H1 (cell line): ENCODE measurements at regions not wholly inside any gene's neighbourhood (a gene's known extent, or its start where the extent isn't known, plus 50 kb on each side); places are given as distances from the start of the nearest gene placed in this dataset.

ENCODE experiments used
- CTCF ChIA-PET: fragments of 300-600 bp; sonication (Branson Sonifier 250); formaldehyde crosslinking; loops from one replicate; lab custom pipeline; 2021; ENCODE audit not compliant: partially characterized antibody; lab: Charles Lee
- POLR2A ChIA-PET: fragments of 300-600 bp; sonication (Branson Sonifier 250); formaldehyde crosslinking; loops from one replicate; lab custom pipeline; 2021; ENCODE audit warnings: inconsistent platforms; ENCODE audit not compliant: partially characterized antibody; lab: Charles Lee
- DNase-seq, 2 experiments: peaks; one replicate each; pipeline versions ENCODE4 v3.0.0 to v3.0.0-alpha.2; 2010 to 2022; ENCODE audit warnings: low spot score in 2 of 2, low read depth in 1 of 2, mixed read lengths in 1 of 2
- FAIRE-seq: peaks from 2 replicates; lab custom pipeline; 2011; peaks lifted over from hg19 to GRCh38; lab: Jason Lieb, UNC
- H2AFZ ChIP-seq: 2 replicates; pipeline ENCODE4 v1.8.1; 2012; ENCODE audit warnings: low read length, inconsistent platforms
- H2AK5ac ChIP-seq: 2 replicates; pipeline ENCODE4 v1.6.1; 2013; ENCODE audit warnings: low read depth, low read length
- H2BK120ac ChIP-seq: replicated peaks from 2 replicates; pipeline ENCODE3; 2013; ENCODE audit warnings: low read depth, low read length, inconsistent platforms
- H2BK12ac ChIP-seq: 2 replicates; pipeline ENCODE4 v1.6.1; 2013; ENCODE audit warnings: low read depth, low read length
- H2BK15ac ChIP-seq: 2 replicates; pipeline ENCODE4 v1.6.1; 2013; ENCODE audit warnings: low read length
- H2BK20ac ChIP-seq: 2 replicates; pipeline ENCODE4 v1.6.1; 2013; ENCODE audit warnings: low read length
- H2BK5ac ChIP-seq: 2 replicates; pipeline ENCODE4 v1.6.1; 2013; ENCODE audit warnings: low read depth, low read length
- H3K14ac ChIP-seq: 2 replicates; pipeline ENCODE4 v1.6.1; 2013; ENCODE audit warnings: inconsistent platforms; ENCODE audit not compliant: insufficient read length
- H3K18ac ChIP-seq: 2 replicates; pipeline ENCODE4 v1.6.1; 2013; ENCODE audit warnings: low read length; ENCODE audit errors: extremely low read depth
- H3K23ac ChIP-seq: 2 replicates; pipeline ENCODE4 v1.6.1; 2013; ENCODE audit warnings: inconsistent platforms; ENCODE audit not compliant: insufficient read length
- H3K23me2 ChIP-seq: 2 replicates; pipeline ENCODE4 v1.6.1; 2013; ENCODE audit warnings: low read depth, low read length
- H3K27ac ChIP-seq: 2 replicates; pipeline ENCODE4 v1.6.1; 2011; ENCODE audit warnings: low read depth, low read length, inconsistent platforms
- H3K27me3 ChIP-seq, 4 experiments: replicated peaks in 1 of 4; 1 replicate in 1 of 4; 2 replicates in 3 of 4; pipeline versions ENCODE4 v1.6.1 to v1.8.1; 2011 to 2013; ENCODE audit warnings: low read length in 3 of 4, mild to moderate bottlenecking in 3 of 4, inconsistent platforms in 2 of 4, mixed read lengths in 2 of 4, moderate library complexity in 1 of 4; ENCODE audit not compliant: control insufficient read depth in 3 of 4, insufficient read depth in 3 of 4; ENCODE audit errors: extremely low read depth in 1 of 4
- H3K36me3 ChIP-seq, 4 experiments: 2 replicates each; pipeline versions ENCODE4 v1.6.1 to v1.8.1; 2011 to 2013; ENCODE audit warnings: mild to moderate bottlenecking in 4 of 4, low read length in 3 of 4, moderate library complexity in 2 of 4, control low read depth in 1 of 4, inconsistent platforms in 1 of 4; ENCODE audit not compliant: insufficient read depth in 4 of 4, control insufficient read depth in 2 of 4
- H3K4ac ChIP-seq: replicated peaks from 2 replicates; pipeline ENCODE3; 2013; ENCODE audit warnings: low read length, low read depth, mixed read lengths, inconsistent platforms; ENCODE audit not compliant: insufficient read length
- H3K4me1 ChIP-seq, 4 experiments: replicated peaks in 1 of 4; 1 replicate in 1 of 4; 2 replicates in 3 of 4; pipeline versions ENCODE4 v1.6.1 to v1.8.1; 2011 to 2013; ENCODE audit warnings: low read length in 3 of 4, inconsistent platforms in 2 of 4, mixed read lengths in 1 of 4; ENCODE audit not compliant: insufficient read depth in 4 of 4, control insufficient read depth in 3 of 4
- H3K4me2 ChIP-seq, 2 experiments: 2 replicates each; pipeline versions ENCODE4 v1.6.1 to v1.8.1; 2011 to 2013; ENCODE audit warnings: low read depth in 2 of 2, low read length in 2 of 2, control low read depth in 1 of 2, inconsistent platforms in 1 of 2, mild to moderate bottlenecking in 1 of 2; ENCODE audit not compliant: insufficient read depth in 1 of 2
- H3K4me3 ChIP-seq, 4 experiments: fragments of 200-600, 300-600 bp in 1 of 4; sonication (generic), shearing (Covaris generic), sonication (Bioruptor Twin) in 1 of 4; 2 replicates each; pipeline versions ENCODE4 v1.5.1 to v1.8.1; 2011 to 2016; ENCODE audit warnings: low read length in 4 of 4, low read depth in 3 of 4, control low read depth in 2 of 4, inconsistent platforms in 2 of 4, mild to moderate bottlenecking in 2 of 4, mixed read lengths in 1 of 4, moderate library complexity in 1 of 4; ENCODE audit not compliant: insufficient read depth in 2 of 4; ENCODE audit errors: extremely low read depth in 1 of 4
- H3K56ac ChIP-seq: replicated peaks from 2 replicates; pipeline ENCODE3; 2013; ENCODE audit warnings: low read depth, mild to moderate bottlenecking, mixed read lengths, low read length, inconsistent platforms; ENCODE audit not compliant: insufficient read length
- H3K79me1 ChIP-seq: 2 replicates; pipeline ENCODE4 v1.6.1; 2013; ENCODE audit warnings: low read depth, low read length, control low read depth
- H3K79me2 ChIP-seq, 2 experiments: 2 replicates each; pipeline versions ENCODE4 v1.6.1 to v1.8.1; 2012 to 2013; ENCODE audit warnings: low read length in 2 of 2, mild to moderate bottlenecking in 2 of 2, inconsistent platforms in 1 of 2; ENCODE audit not compliant: insufficient read depth in 2 of 2, control insufficient read depth in 1 of 2
- H3K9ac ChIP-seq, 4 experiments: replicated peaks in 1 of 4; 1 replicate in 1 of 4; 2 replicates in 3 of 4; pipeline versions ENCODE4 v1.6.1 to v1.8.1; 2011 to 2013; ENCODE audit warnings: low read depth in 3 of 4, low read length in 3 of 4, control low read depth in 2 of 4, mild to moderate bottlenecking in 2 of 4, moderate library complexity in 2 of 4, inconsistent platforms in 1 of 4; ENCODE audit errors: extremely low read depth in 1 of 4
- H3K9me3 ChIP-seq, 2 experiments: 2 replicates each; pipeline versions ENCODE4 v1.6.1 to v1.8.1; 2012 to 2013; ENCODE audit warnings: mild to moderate bottlenecking in 2 of 2, moderate library complexity in 2 of 2, control low read depth in 1 of 2, inconsistent platforms in 1 of 2, low read depth in 1 of 2, low read length in 1 of 2, mixed read lengths in 1 of 2; ENCODE audit not compliant: insufficient read depth in 2 of 2
- H4K20me1 ChIP-seq, 2 experiments: replicated peaks in 1 of 2; 2 replicates each; pipeline versions ENCODE3 to v1.8.1; 2011 to 2013; ENCODE audit warnings: inconsistent platforms in 2 of 2, low read length in 2 of 2, mild to moderate bottlenecking in 1 of 2; ENCODE audit not compliant: insufficient read depth in 2 of 2, control insufficient read depth in 1 of 2
- H4K5ac ChIP-seq: 2 replicates; pipeline ENCODE4 v1.6.1; 2013; ENCODE audit warnings: low read length, low read depth, mixed read lengths, inconsistent platforms; ENCODE audit not compliant: insufficient read length
- H4K8ac ChIP-seq: 2 replicates; pipeline ENCODE4 v1.8.0; 2013; ENCODE audit warnings: mild to moderate bottlenecking, moderate library complexity, low read length, inconsistent platforms; ENCODE audit not compliant: insufficient read depth; ENCODE audit errors: extremely low read depth
- H4K91ac ChIP-seq: replicated peaks from 2 replicates; pipeline ENCODE3; 2013; ENCODE audit warnings: low read length, mixed read lengths, inconsistent platforms; ENCODE audit not compliant: insufficient read length
- BACH1 ChIP-seq: IDR thresholded peaks from 2 replicates; pipeline ENCODE4 v1.6.1; 2012; ENCODE audit warnings: low read length, improper control_type of control experiment
- CBX5 ChIP-seq: fragments of 300-800, 300-1000 bp; sonication (generic); IDR thresholded peaks from 2 replicates; pipeline ENCODE4 v1.7.1; 2016; ENCODE audit warnings: antibody characterized with exemption, low read length, low read depth
- CHD2 ChIP-seq: IDR thresholded peaks from 2 replicates; pipeline ENCODE4 v1.6.1; 2012; ENCODE audit warnings: low read length, improper control_type of control experiment
- GTF2F1 ChIP-seq: IDR thresholded peaks from 2 replicates; pipeline ENCODE4 v1.6.1; 2012; ENCODE audit warnings: low read depth, low read length, improper control_type of control experiment, borderline replicate concordance
- KDM1A ChIP-seq: fragments of 200-600, 300-600 bp; sonication (generic); IDR thresholded peaks from 2 replicates; pipeline ENCODE4 v1.7.1; 2016; ENCODE audit warnings: mild to moderate bottlenecking, low read length, borderline replicate concordance
- KDM5A ChIP-seq: fragments of 200-600 bp; IDR thresholded peaks from 2 replicates; pipeline ENCODE4 v1.7.1; 2012; ENCODE audit warnings: mild to moderate bottlenecking, low read length, inconsistent platforms, mixed read lengths
- RBBP5 ChIP-seq: IDR thresholded peaks from 2 replicates; pipeline ENCODE4 v1.7.1; 2012; ENCODE audit warnings: low read depth, mild to moderate bottlenecking, inconsistent platforms, low read length, moderate library complexity, borderline replicate concordance
- SAP30 ChIP-seq: fragments of 300-600 bp; sonication (generic); IDR thresholded peaks from 2 replicates; pipeline ENCODE4 v1.7.1; 2012; ENCODE audit warnings: low read length, moderate library complexity, mild to moderate bottlenecking, inconsistent platforms; ENCODE audit not compliant: insufficient read depth, insufficient replicate concordance
- SIRT6 ChIP-seq: IDR thresholded peaks from one replicate; pipeline ENCODE4 v1.7.1; 2012; ENCODE audit warnings: low read length, inconsistent platforms
- SP2 ChIP-seq: IDR thresholded peaks from 2 replicates; pipeline ENCODE4 v1.6.1; 2012; ENCODE audit warnings: mild to moderate bottlenecking, low read length, inconsistent platforms
- TCF12 ChIP-seq: IDR thresholded peaks from 2 replicates; pipeline ENCODE4 v1.6.1; 2011; ENCODE audit warnings: low read depth, mild to moderate bottlenecking, low read length
- WGBS, 2 experiments: shearing (Covaris generic) in 1 of 2; methylation state at CpG; one replicate each; pipeline versions ENCODE4 v1.1.6 to v1.1.7; 2013 to 2015; ENCODE audit warnings: low lambda C conversion rate in 2 of 2, mixed read lengths in 2 of 2, inconsistent platforms in 1 of 2, low coverage in 1 of 2, missing lambda C conversion rate in 1 of 2; ENCODE audit not compliant: insufficient replicate concordance in 2 of 2, insufficient coverage in 1 of 2, insufficient read length in 1 of 2; ENCODE audit errors: extremely low coverage in 1 of 2, missing lambda C conversion rate in 1 of 2; 5-methylcytosine and 5-hydroxymethylcytosine counted together
- TF ChIP-seq, protein P1 (sequence below): IDR thresholded peaks from 2 replicates; pipeline ENCODE4 v1.6.1; 2012; ENCODE audit warnings: inconsistent platforms
- TF ChIP-seq, protein P2 (sequence below): IDR thresholded peaks from 2 replicates; pipeline ENCODE4 v1.6.1; 2011; ENCODE audit warnings: low read depth, mild to moderate bottlenecking, low read length; ENCODE audit not compliant: insufficient read depth

DNA sequence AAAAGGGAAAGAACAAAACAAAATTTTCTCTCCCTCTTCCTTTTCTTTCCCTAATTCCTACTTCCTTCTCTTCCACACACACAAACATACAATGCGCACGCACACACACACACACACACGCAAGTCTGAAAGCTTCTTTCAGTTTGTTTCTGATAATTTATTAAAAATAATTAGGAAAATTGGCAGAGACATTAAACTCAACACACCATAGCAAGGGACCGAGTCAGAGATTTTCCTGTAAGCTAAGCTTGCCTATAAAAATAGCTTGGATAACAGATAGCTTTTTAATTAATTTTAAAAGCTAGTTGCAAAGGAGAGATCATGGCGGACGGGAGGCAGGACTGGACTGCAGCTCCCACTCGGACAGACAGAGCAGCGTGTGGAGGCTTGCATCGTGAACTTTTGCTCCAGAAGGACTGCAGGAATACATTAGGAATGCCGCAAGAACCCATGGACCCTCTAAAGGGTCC, 92.6 kb upstream of the MAPK10 start:
- Histone ChIP-seq H3K23me2 (no peaks in the 10 kb centered on the region), H3K4me1 (peaks cover 4 to 20% (median 19%) of the 10 kb centered on the region in 4 experiments; a peak in 6 of 7 replicates), H2BK15ac (no peak overlapping the region), H3K79me1 (no peaks in the 10 kb centered on the region), H3K9ac (no peak overlapping the region), H4K91ac (no peak overlapping the region), H4K8ac (no peak overlapping the region), H3K79me2 (no peaks in the 10 kb centered on the region), H3K4me3 (no peak overlapping the region), H2BK5ac (peak overlapping the region; percentile 87; the same call in 1 of the 2 replicates), H3K4ac (no peak overlapping the region), H3K18ac (no peak overlapping the region; the same call in 1 of the 2 replicates), H3K27ac (no peak overlapping the region), H3K27me3 (no peaks in the 10 kb centered on the region), H3K14ac (no peak overlapping the region), H4K20me1 (no peaks in the 10 kb centered on the region), H2BK20ac (0 out of 2 replicates have a peak overlapping the region, but pooled peaks have one; percentile 77), H2AK5ac (no peak overlapping the region), H2BK120ac (peak overlapping the region; percentile 49), H3K9me3 (peaks cover 3 to 4% of the 10 kb centered on the region in 2 experiments; a peak in 2 of 4 replicates), H3K23ac (no peak overlapping the region), H2AFZ (no peak overlapping the region), H3K36me3 (peaks cover 0 to 4% (median 1%) of the 10 kb centered on the region in 4 experiments; a peak in 1 of 8 replicates), H4K5ac (no peak overlapping the region), H3K56ac (no peak overlapping the region), H2BK12ac (peak overlapping the region; percentile 41; the same call in 1 of the 2 replicates), H3K4me2 (no peak overlapping the region)
- POLR2A ChIA-PET = interaction anchor here (0.9 to 1.6 kb wide), 3 partner anchors 9 to 142 kb away, joined by 3 to 5 read pairs (median 3); partner anchors contain the start of gene PTPN13
- CTCF ChIA-PET = interaction anchor here (0.7 to 3.3 kb wide), 5 partner anchors 10 to 190 kb away, joined by 3 to 13 read pairs (median 4); no protein-coding TSS in a partner anchor
- 99 to 100% methylated on average over 2 to 10 of the region's 10 CpGs for WGBS, 2 experiments
- FAIRE-seq (no peak), DNase-seq (no peak)
- no peak for TF ChIP-seq SP2
- no peak for TF ChIP-seq BACH1
- TF ChIP-seq SAP30 = no peak
- TF ChIP-seq RBBP5 = no peak
- TF ChIP-seq TCF12 = no peak
- TF ChIP-seq, protein P1, sequence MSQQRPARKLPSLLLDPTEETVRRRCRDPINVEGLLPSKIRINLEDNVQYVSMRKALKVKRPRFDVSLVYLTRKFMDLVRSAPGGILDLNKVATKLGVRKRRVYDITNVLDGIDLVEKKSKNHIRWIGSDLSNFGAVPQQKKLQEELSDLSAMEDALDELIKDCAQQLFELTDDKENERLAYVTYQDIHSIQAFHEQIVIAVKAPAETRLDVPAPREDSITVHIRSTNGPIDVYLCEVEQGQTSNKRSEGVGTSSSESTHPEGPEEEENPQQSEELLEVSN = no peak
- TF ChIP-seq CHD2 = no peak
- TF ChIP-seq GTF2F1 = no peak
- no peak for TF ChIP-seq KDM1A
- TF ChIP-seq SIRT6 = no peak
- TF ChIP-seq CBX5 = no peak
- TF ChIP-seq, protein P2, sequence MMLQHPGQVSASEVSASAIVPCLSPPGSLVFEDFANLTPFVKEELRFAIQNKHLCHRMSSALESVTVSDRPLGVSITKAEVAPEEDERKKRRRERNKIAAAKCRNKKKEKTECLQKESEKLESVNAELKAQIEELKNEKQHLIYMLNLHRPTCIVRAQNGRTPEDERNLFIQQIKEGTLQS = no peak
- no peak for TF ChIP-seq KDM5A
